IMR-90 (cell line): ENCODE measurements at regions not wholly inside any gene's neighbourhood (a gene's known extent, or its start where the extent isn't known, plus 50 kb on each side); places are given as distances from the start of the nearest gene placed in this dataset.

Experiments
- ATAC-seq: fragments of 200-7000 bp; cut with Tn5 transposase; 2 replicates; pipeline ENCODE4 v1.9.1; 2020; ENCODE audit warnings: low read depth, mild to moderate bottlenecking, moderate library complexity
- BruUV-seq: library from RNA; stranded (reverse); fragments of 400-500 nt; replicated peaks from 2 replicates; lab custom pipeline; 2021; lab: Mats Ljungman, UMichigan
- CTCF ChIA-PET: fragments of 300-600 bp; formaldehyde crosslinking; extraction: SDS; loops from one replicate; lab custom pipeline; 2021; ENCODE audit warnings: antibody characterized with exemption; lab: Yijun Ruan, JAX
- POLR2A ChIA-PET: fragments of 300-600 bp; sonication (Branson Sonifier 250); formaldehyde crosslinking; loops from one replicate; lab custom pipeline; 2022; ENCODE audit warnings: antibody characterized with exemption; ENCODE audit not compliant: unreplicated experiment; lab: Charles Lee
- DNase-seq: peaks from one replicate; pipeline ENCODE4 v3.0.0; 2013
- H2AFZ ChIP-seq: replicated peaks from 2 replicates; pipeline ENCODE3; 2013; ENCODE audit warnings: low read length, mild to moderate bottlenecking; ENCODE audit not compliant: poor library complexity
- H2AK5ac ChIP-seq: 2 replicates; pipeline ENCODE4 v1.6.1; 2013; ENCODE audit warnings: low read depth, low read length, inconsistent platforms
- H2AK9ac ChIP-seq: replicated peaks from 2 replicates; pipeline ENCODE3; 2013; ENCODE audit warnings: mild to moderate bottlenecking, low read depth, low read length, moderate library complexity; ENCODE audit not compliant: poor library complexity
- H2BK120ac ChIP-seq: 2 replicates; pipeline ENCODE4 v1.6.1; 2013; ENCODE audit warnings: low read depth, low read length, inconsistent platforms
- H2BK15ac ChIP-seq: 3 replicates; pipeline ENCODE4 v1.6.1; 2013; ENCODE audit warnings: low read depth, low read length, inconsistent platforms
- H2BK20ac ChIP-seq: 2 replicates; pipeline ENCODE4 v1.6.1; 2013; ENCODE audit warnings: low read depth, mild to moderate bottlenecking, inconsistent platforms, low read length, moderate library complexity
- H2BK5ac ChIP-seq: 2 replicates; pipeline ENCODE4 v1.6.1; 2013; ENCODE audit warnings: mild to moderate bottlenecking, low read depth, low read length, inconsistent platforms; ENCODE audit not compliant: poor library complexity, severe bottlenecking
- H3K14ac ChIP-seq: replicated peaks from 2 replicates; pipeline ENCODE4 v1.6.1; 2013; ENCODE audit warnings: low read depth, low read length, inconsistent platforms
- H3K18ac ChIP-seq: 2 replicates; pipeline ENCODE4 v1.6.1; 2013; ENCODE audit warnings: low read depth, low read length, control low read depth
- H3K23ac ChIP-seq: 2 replicates; pipeline ENCODE4 v1.6.1; 2013; ENCODE audit warnings: low read depth, low read length, inconsistent platforms
- H3K27ac ChIP-seq: 2 replicates; pipeline ENCODE4 v1.5.1; 2013; ENCODE audit warnings: mild to moderate bottlenecking, control low read depth, low read length; ENCODE audit not compliant: insufficient read depth
- H3K27me3 ChIP-seq: 2 replicates; pipeline ENCODE4 v1.6.1; 2013; ENCODE audit warnings: low read length; ENCODE audit not compliant: control insufficient read depth, insufficient read depth
- H3K36me3 ChIP-seq: 2 replicates; pipeline ENCODE4 v1.6.1; 2013; ENCODE audit warnings: low read length, mixed read lengths; ENCODE audit not compliant: control insufficient read depth, insufficient read depth
- H3K4ac ChIP-seq: 2 replicates; pipeline ENCODE4 v1.6.1; 2013; ENCODE audit warnings: low read depth, low read length, inconsistent platforms
- H3K4me1 ChIP-seq: 2 replicates; pipeline ENCODE4 v1.6.1; 2013; ENCODE audit warnings: low read length, mixed read lengths; ENCODE audit not compliant: control insufficient read depth, insufficient read depth
- H3K4me2 ChIP-seq: 2 replicates; pipeline ENCODE4 v1.6.1; 2013; ENCODE audit warnings: low read depth, mild to moderate bottlenecking, control low read depth, low read length, moderate library complexity
- H3K4me3 ChIP-seq: 2 replicates; pipeline ENCODE4 v1.5.1; 2013; ENCODE audit warnings: low read depth, mild to moderate bottlenecking, control low read depth, low read length, moderate library complexity; ENCODE audit not compliant: insufficient read depth
- H3K56ac ChIP-seq: 2 replicates; pipeline ENCODE4 v1.6.1; 2013; ENCODE audit warnings: low read length, inconsistent platforms; ENCODE audit not compliant: insufficient read depth; ENCODE audit errors: extremely low read depth
- H3K79me1 ChIP-seq, 2 experiments: 2 replicates each; pipeline ENCODE4 v1.6.1; 2013; ENCODE audit warnings: low read length in 2 of 2, inconsistent platforms in 1 of 2, low read depth in 1 of 2
- H3K9ac ChIP-seq: 2 replicates; pipeline ENCODE4 v1.6.1; 2013; ENCODE audit warnings: low read depth, low read length, control low read depth
- H3K9me1 ChIP-seq: 2 replicates; pipeline ENCODE4 v1.6.1; 2013; ENCODE audit warnings: low read length, inconsistent platforms; ENCODE audit not compliant: insufficient read depth
- H3K9me3 ChIP-seq: 2 replicates; pipeline ENCODE4 v1.6.1; 2013; ENCODE audit warnings: low read length; ENCODE audit not compliant: control insufficient read depth, insufficient read depth
- H4K20me1 ChIP-seq: 2 replicates; pipeline ENCODE4 v1.6.1; 2013; ENCODE audit warnings: low read length, inconsistent platforms; ENCODE audit not compliant: insufficient read depth
- H4K5ac ChIP-seq: 2 replicates; pipeline ENCODE4 v1.6.1; 2013; ENCODE audit warnings: mild to moderate bottlenecking, low read depth, low read length, control low read depth
- H4K8ac ChIP-seq, 2 experiments: 2 replicates each; pipeline ENCODE4 v1.6.1; 2013; ENCODE audit warnings: low read depth in 2 of 2, low read length in 2 of 2, control low read depth in 1 of 2, inconsistent platforms in 1 of 2
- H4K91ac ChIP-seq: 2 replicates; pipeline ENCODE4 v1.6.1; 2013; ENCODE audit warnings: low read depth, low read length, inconsistent platforms; ENCODE audit not compliant: insufficient read depth
- BHLHE40 ChIP-seq: fragments of 150-350 bp; IDR thresholded peaks from 2 replicates; pipeline ENCODE4 v1.6.1; 2016; ENCODE audit warnings: mild to moderate bottlenecking, low read depth, low read length
- CEBPB ChIP-seq: IDR thresholded peaks from 2 replicates; pipeline ENCODE4 v1.6.1; 2012; ENCODE audit warnings: low read depth, low read length, improper control_type of control experiment
- CHD1 ChIP-seq: IDR thresholded peaks from 2 replicates; pipeline ENCODE4 v1.6.1; 2012; ENCODE audit warnings: low read depth, low read length, improper control_type of control experiment
- ELK1 ChIP-seq: fragments of 150-350 bp; IDR thresholded peaks from 2 replicates; pipeline ENCODE4 v1.6.1; 2016; ENCODE audit warnings: low read depth, mild to moderate bottlenecking, low read length, moderate library complexity, borderline replicate concordance
- FOS ChIP-seq: fragments of 150-350 bp; IDR thresholded peaks from 2 replicates; pipeline ENCODE4 v1.6.1; 2016; ENCODE audit warnings: low read depth, low read length
- MAFK ChIP-seq: IDR thresholded peaks from 2 replicates; pipeline ENCODE4 v1.6.1; 2012; ENCODE audit warnings: low read depth, low read length, improper control_type of control experiment
- MAZ ChIP-seq: IDR thresholded peaks from 2 replicates; pipeline ENCODE4 v1.6.1; 2012; ENCODE audit warnings: low read depth, mild to moderate bottlenecking, low read length, improper control_type of control experiment, moderate library complexity, borderline replicate concordance
- MXI1 ChIP-seq: IDR thresholded peaks from 2 replicates; pipeline ENCODE4 v1.6.1; 2012; ENCODE audit warnings: low read depth, mild to moderate bottlenecking, low read length, moderate library complexity, borderline replicate concordance
- NFE2L2 ChIP-seq: fragments of 150-350 bp; IDR thresholded peaks from 2 replicates; pipeline ENCODE4 v1.6.1; 2016; ENCODE audit warnings: low read depth, mild to moderate bottlenecking, low read length
- POLR2A ChIP-seq: IDR thresholded peaks from 2 replicates; pipeline ENCODE4 v1.6.1; 2012; ENCODE audit warnings: mild to moderate bottlenecking, low read depth, low read length
- RAD21 ChIP-seq: IDR thresholded peaks from 2 replicates; pipeline ENCODE4 v1.6.1; 2012; ENCODE audit warnings: low read length, improper control_type of control experiment
- RCOR1 ChIP-seq: IDR thresholded peaks from 2 replicates; pipeline ENCODE4 v1.6.1; 2012; ENCODE audit warnings: mild to moderate bottlenecking, low read length, improper control_type of control experiment; ENCODE audit not compliant: insufficient replicate concordance
- RFX5 ChIP-seq: IDR thresholded peaks from 2 replicates; pipeline ENCODE4 v1.8.0; 2012; ENCODE audit warnings: low read depth, mild to moderate bottlenecking, low read length, moderate library complexity
- SMC3 ChIP-seq: fragments of 150-350 bp; IDR thresholded peaks from 2 replicates; pipeline ENCODE4 v1.6.1; 2016; ENCODE audit warnings: low read depth, mild to moderate bottlenecking, antibody characterized with exemption, low read length, moderate library complexity
- WGBS, 2 experiments: methylation state at CpG; one replicate each; pipeline versions ENCODE4 v1.1.5 to v1.1.7; 2013; ENCODE audit warnings: missing lambda C conversion rate in 2 of 2; ENCODE audit not compliant: insufficient read length in 1 of 2; ENCODE audit errors: extremely low coverage in 2 of 2; 5-methylcytosine and 5-hydroxymethylcytosine counted together
- dilution Hi-C: fragments of 300-500 bp; cut with HindIII; formaldehyde crosslinking; loops from one replicate; pipeline ENCODE4 v1.14.3; 2018; ENCODE audit warnings: low sequenced_read_pairs; ENCODE audit not compliant: unreplicated experiment
- in situ Hi-C: fragments of 300-500 bp; cut with MboI; formaldehyde crosslinking; loops from 3 replicates; pipeline ENCODE4 v1.14.3; 2019; ENCODE audit warnings: low sequenced_read_pairs, inconsistent platforms, mixed read lengths
- intact Hi-C: fragments of 100-400 bp; cut with micrococcal nuclease; formaldehyde crosslinking; loops from 2 replicates; pipeline ENCODE4 v1.10.0; 2022
- TF ChIP-seq, protein P1 (sequence below): conservative IDR thresholded peaks from 2 replicates; pipeline ENCODE4 v1.5.1; 2012; ENCODE audit warnings: mild to moderate bottlenecking, low read depth, low read length, improper control_type of control experiment
- TF ChIP-seq, protein P2 (sequence below): fragments of 150-350 bp; IDR thresholded peaks from 2 replicates; pipeline ENCODE4 v1.6.1; 2017; ENCODE audit warnings: mild to moderate bottlenecking, antibody characterized with exemption, low read length, low read depth

DNA sequence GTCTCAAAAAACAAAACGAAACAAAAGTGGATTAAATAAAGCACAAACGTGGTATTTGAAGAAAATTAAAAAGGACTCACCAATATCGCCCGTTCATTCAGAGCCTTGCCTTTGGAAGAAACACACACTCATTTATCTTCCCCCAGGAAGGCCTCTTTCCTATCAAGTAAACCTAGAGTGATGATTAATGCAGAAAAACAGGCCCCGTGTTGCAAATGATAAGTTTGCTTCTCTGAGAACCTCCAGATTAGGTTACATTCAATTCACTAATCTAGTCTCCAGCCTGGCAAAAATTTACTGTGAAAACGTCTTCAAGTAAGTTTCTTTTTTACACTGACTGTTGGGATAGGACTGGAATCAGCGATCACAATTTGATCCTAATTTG lies 78.0 kb upstream of the C1GALT1 start:
- no peaks in the 10 kb centered on the region for H3K79me1 ChIP-seq
- H3K4ac ChIP-seq = no peak overlapping the region
- no peaks in the 10 kb centered on the region for H3K36me3 ChIP-seq
- H3K27me3 ChIP-seq = no peaks in the 10 kb centered on the region
- H3K27ac ChIP-seq = no peak overlapping the region
- no peak overlapping the region for H4K91ac ChIP-seq
- H2BK5ac ChIP-seq = no peak overlapping the region
- H4K8ac ChIP-seq = no peak overlapping the region
- ChIA-PET POLR2A (no interaction called here), CTCF (interaction anchor here (0.9 kb wide), 1 partner anchor 126 kb away, joined by 3 read pairs; no protein-coding TSS in a partner anchor)
- H3K23ac ChIP-seq = no peak overlapping the region
- H3K56ac ChIP-seq = no peak overlapping the region
- DNase-seq (no peak), ATAC-seq (no peak)
- no peak overlapping the region for H4K5ac ChIP-seq
- in situ Hi-C loops = loop anchor here (5.0 to 25.0 kb wide), 3 partner anchors 320 to 1108 kb away; partner anchors contain the start of gene COL28A1
- WGBS, 2 experiments = no CpG with 5 or more reads among the region's 7 CpGs
- no peak overlapping the region for H2BK15ac ChIP-seq
- H2BK120ac ChIP-seq = no peak overlapping the region
- intact Hi-C loops = loop anchor here (10.0 kb wide), 1 partner anchor 180 kb away; no protein-coding TSS in a partner anchor
- no peak for TF ChIP-seq MAFK
- TF ChIP-seq FOS = no peak
- TF ChIP-seq RCOR1 = no peak
- TF ChIP-seq, protein P1, sequence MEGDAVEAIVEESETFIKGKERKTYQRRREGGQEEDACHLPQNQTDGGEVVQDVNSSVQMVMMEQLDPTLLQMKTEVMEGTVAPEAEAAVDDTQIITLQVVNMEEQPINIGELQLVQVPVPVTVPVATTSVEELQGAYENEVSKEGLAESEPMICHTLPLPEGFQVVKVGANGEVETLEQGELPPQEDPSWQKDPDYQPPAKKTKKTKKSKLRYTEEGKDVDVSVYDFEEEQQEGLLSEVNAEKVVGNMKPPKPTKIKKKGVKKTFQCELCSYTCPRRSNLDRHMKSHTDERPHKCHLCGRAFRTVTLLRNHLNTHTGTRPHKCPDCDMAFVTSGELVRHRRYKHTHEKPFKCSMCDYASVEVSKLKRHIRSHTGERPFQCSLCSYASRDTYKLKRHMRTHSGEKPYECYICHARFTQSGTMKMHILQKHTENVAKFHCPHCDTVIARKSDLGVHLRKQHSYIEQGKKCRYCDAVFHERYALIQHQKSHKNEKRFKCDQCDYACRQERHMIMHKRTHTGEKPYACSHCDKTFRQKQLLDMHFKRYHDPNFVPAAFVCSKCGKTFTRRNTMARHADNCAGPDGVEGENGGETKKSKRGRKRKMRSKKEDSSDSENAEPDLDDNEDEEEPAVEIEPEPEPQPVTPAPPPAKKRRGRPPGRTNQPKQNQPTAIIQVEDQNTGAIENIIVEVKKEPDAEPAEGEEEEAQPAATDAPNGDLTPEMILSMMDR = no peak
- TF ChIP-seq MAZ = no peak
- no peak for TF ChIP-seq RFX5
- TF ChIP-seq, protein P2, sequence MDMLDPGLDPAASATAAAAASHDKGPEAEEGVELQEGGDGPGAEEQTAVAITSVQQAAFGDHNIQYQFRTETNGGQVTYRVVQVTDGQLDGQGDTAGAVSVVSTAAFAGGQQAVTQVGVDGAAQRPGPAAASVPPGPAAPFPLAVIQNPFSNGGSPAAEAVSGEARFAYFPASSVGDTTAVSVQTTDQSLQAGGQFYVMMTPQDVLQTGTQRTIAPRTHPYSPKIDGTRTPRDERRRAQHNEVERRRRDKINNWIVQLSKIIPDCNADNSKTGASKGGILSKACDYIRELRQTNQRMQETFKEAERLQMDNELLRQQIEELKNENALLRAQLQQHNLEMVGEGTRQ = no peak
- no peak for TF ChIP-seq POLR2A
- TF ChIP-seq NFE2L2 = no peak
- TF ChIP-seq RAD21 = no peak
- no peak for TF ChIP-seq CHD1
- no peak for TF ChIP-seq MXI1
- no peak for TF ChIP-seq ELK1
- TF ChIP-seq CEBPB = no peak
- TF ChIP-seq SMC3 = no peak
- TF ChIP-seq BHLHE40 = no peak
- H3K4me1 ChIP-seq = peaks cover 1% of the 10 kb centered on the region; the same call in 1 of the 2 replicates
- dilution Hi-C loops = no loop called here
- H3K4me3 ChIP-seq = no peak overlapping the region
- H3K4me2 ChIP-seq = no peak overlapping the region
- no peak overlapping the region for H2BK20ac ChIP-seq
- no peak overlapping the region for H2AK5ac ChIP-seq
- H4K20me1 ChIP-seq = no peaks in the 10 kb centered on the region
- H3K9me1 ChIP-seq = no peaks in the 10 kb centered on the region
- no peak overlapping the region for H3K18ac ChIP-seq
- no peak overlapping the region for H3K9ac ChIP-seq
- no peak overlapping the region for H2AFZ ChIP-seq
- no peak overlapping the region for H2AK9ac ChIP-seq
- BruUV-seq = no TSS peak
- H3K14ac ChIP-seq = no peak overlapping the region
- H3K9me3 ChIP-seq = no peaks in the 10 kb centered on the region
